Fibroblast of skin of right biceps (primary cell): ENCODE measurements at regions not wholly inside any gene's neighbourhood (a gene's known extent, or its start where the extent isn't known, plus 50 kb on each side); places are given as distances from the start of the nearest gene placed in this dataset.

ENCODE experiments used
- DNase-seq: peaks from one replicate; pipeline ENCODE4 v3.0.0-alpha.2; 2013

DNA sequence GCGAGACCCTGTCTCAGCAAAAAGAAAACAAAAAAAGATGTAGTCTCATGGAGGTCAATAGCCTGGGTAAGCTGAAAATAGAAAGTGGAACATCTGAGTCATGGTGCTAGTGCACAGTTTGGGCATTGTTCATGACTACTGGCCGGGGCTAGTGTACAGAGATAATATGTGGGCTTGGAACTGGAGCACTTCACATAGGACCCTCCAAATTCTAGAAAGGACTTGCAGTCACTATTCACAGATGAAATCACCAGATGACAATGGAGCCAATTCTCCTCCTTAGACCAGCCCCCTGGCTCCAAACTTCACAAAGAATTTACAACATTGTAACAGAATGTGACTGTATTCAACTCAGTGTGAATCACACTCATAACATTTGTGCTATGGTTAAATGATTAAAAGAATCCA is 367.8 kb upstream of the SLC7A11 start:
- peak; percentile 81 for DNase-seq

DNA sequence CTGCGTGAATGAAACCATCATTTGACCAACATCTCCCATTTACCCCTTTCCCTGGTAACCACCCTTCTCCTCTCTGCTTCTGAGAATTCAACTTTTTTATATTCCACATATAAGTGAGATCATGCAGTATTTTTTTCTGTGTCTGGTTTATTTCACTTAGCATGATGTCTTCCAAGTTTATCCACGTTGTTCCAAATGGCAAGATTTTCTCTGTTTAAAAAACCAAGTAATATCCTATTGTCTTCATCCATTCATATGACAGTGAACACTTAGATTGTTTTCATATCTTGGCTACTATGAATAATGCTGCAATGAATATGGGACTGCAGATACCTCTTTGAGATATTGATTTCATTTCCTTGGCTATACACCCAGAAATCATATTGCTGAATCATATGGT is 362.4 kb upstream of the SLC7A11 start:
- no peak for DNase-seq

DNA sequence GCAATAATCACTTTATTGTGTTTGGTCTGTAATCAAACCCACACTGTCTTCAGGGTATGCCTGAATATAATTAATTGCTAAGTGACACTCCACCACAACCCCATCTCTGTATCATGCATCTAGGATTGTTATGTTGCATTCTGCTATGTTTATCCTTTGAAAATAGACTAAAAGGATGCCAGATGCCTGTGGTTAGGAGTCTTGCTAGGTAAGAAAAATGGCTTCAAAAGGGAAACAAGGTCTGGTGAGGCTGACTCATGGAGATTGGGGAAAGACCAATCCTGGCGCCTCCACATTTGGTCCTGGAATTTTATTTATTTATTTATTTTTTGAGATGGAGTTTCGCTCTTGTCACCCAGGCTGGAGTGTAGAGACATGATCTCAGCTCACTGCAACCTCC is 360.5 kb upstream of the SLC7A11 start:
- DNase-seq = peak; percentile 58

DNA sequence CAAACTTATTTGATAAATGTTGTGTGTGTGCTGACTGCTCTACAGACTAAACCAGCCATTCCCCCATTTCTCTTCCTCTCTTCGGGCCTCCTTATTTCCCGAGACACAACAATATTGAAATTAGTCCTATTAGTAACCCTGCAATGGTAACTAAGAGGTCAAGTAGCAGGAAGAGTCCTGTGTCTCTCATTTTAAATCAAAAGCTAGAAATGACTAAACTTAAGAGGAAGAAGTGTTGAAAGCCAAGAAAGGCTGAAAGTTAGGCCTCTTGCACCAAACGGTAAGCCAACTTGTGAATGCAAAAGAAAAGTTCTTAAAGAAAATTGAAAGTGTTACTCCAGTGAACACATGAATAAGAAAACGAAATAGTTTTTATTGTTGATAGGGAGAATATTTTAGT is 357.8 kb upstream of the SLC7A11 start:
- DNase-seq = no peak

DNA sequence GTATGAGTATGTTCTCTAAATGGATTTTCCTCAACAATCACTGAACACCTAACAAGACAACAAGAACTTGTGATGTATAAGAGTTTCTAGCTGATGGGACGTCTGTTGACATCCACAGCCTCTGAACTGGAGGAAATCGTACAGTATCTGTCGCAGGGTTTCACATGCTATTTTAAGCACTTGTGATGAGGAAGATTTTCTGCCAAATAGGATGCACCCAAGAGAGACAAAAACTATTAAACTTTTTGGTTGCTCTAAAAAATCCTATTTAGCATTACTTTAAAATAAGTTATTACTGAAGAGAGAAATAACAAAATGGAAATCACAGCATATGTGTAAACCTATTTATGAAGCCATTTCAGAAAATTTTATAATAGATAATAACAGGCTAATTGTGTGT is 356.1 kb upstream of the SLC7A11 start:
- DNase-seq = no peak

DNA sequence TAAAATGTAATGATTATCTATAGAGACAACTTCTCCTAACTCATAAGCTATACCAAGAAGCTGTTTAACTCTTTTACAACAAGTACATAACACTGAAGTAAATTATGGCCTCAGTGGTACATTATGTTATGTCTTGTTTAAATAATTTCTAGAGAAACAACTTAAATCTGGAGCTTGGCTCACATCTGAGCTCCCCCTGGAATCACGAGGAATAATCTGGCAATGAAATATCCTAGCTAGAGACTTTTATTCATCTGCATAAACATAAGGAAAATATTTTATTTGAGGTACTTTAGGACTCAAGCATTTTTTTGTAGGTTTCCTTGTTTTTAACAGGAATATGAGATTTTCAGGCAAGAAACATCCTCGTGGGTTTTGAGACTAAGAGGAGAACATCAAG is 354.7 kb upstream of the SLC7A11 start:
- no peak for DNase-seq

DNA sequence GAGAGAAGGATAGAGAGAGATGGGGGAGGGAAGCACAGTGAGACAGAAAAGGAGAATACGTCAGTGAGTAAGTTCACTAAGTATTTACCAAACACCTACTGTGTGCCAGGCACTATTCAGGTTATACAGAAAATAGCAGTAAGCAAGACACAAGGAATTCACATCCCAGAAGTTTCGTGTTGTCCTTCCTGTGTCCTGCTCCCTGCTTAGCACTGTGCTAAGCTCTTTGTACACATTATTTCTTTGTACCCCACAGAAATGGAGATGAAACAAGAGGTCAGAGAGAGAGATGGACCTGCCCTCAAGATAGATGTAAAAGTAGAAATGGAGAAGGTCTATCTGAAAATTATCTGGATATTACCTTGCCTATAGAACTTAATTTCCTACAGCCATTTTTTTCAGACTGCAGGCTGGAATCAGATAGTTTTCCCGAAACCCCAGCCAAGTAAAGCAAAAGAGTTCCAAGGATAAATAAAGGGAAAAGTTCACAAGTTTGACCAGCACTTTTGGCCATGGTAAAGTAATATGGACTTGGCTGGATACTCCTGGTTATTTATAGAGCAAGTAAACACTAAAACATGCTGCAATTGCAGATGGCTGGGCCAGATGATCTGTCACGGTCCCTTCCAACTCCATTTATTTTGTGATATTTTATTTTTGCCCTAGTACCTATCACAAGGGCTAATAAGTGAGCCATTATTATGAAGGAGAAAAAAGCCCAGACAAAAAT is 353.7 kb upstream of the SLC7A11 start:
- DNase-seq = no peak

DNA sequence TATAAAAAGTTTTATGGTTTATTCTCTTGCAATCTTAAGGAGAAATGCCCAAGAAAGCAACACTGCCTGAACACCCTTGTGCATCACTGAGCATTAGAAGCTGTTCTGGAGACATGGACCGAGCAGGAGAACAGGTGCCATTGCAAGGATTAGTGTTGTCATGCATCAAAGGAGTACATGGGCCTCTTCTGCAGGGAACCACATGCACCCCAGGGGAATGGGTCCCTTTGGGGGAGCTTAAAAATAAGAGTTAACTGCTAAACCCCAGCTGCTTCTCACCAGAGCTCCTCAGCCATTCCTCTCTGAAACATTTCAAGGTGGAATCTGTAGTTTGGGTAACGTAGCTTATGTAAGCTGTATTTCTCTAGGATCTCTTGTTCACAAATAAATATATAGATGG is 353.0 kb upstream of the SLC7A11 start:
- DNase-seq = no peak

DNA sequence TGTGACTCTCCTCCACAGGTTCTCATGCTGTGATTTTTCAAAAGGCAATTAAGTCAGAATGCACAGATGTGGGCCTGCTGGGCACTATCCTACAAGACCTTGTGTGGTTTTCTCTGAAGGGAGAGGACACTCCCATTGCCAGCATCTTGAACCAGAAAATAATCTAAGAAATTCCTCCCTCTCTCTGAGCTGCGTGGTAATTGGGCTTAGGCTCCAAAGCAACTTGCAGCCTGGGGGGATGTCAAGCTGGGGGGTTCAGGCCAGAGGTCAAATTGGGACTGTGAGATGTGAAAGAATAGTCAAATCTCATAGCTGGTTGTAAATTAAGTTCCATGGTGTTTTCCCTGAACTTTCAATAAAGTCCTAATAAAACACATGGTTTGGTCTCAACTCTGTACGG is 350.6 kb upstream of the SLC7A11 start:
- DNase-seq = no peak

DNA sequence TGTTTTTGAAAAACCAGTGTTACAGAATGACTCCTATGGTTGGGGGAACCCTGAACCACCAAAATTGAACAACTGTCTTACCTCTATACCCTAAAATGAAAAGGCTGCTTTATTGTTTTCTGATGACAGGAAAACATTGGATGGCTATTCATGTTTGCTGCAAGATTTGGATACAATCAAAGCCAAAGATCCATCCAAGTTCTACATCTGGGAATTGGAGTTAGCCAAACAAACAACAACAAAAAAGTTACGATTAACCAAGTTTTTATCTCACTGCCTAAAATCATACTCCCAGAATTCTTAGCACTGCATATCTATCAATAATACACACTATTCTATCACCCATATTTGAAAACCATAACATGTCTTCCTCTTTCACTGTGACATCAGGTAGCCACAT is 349.7 kb upstream of the SLC7A11 start:
- DNase-seq = no peak

DNA sequence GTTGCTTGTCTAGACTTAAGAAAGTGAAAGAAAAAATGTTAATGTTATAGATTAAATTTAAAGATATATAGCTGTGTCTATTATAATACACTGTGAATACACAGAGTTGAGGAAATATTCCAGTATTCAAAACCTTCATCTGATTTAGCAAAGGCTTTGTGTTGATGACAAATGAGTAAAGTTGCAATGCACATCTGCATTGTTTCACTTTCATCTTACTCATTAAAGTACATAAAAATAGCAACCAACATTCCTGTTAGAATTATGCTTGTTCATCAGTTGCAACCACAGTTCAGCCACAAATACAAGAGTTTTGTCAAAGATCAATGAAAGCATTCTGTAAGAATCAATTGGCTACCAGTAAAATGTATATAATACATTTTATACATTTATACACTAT is 346.4 kb upstream of the SLC7A11 start:
- DNase-seq = no peak

DNA sequence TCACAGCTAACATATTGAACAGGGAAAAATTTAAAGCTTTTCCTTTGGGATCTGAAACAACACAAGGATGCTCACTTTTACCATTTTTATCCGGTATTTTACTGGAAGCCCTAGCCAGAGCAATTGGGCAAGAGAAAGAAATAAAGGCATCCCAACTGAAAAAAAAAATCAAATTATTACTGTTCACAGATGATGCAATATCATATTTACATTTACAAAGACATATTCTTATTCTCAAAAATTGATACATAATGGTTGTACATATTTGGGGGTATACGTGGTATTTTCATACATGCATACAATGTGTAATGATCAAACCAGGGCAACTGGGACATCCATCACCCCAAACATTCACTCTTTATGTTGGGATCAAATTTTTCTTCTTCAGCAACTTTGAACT is 337.0 kb upstream of the SLC7A11 start:
- DNase-seq = no peak

DNA sequence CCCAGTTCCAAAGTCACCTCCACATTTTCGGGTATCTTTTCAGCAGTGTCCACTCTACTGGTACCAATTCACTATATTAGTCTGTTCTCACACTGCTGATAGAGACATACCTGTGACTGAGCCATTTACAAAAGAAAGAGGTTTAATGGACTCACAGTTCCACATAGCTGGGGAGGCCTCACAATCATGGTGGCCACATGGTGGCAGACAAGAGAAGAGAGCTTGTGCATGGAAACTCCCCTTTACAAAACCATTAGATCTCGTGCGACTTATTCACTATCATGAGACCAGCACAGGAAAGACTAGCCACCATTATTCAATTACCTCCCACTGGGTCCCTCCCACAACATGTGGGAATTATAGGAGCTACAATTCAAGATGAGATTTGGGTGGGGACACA is 335.7 kb upstream of the SLC7A11 start:
- DNase-seq = peak; percentile 22

DNA sequence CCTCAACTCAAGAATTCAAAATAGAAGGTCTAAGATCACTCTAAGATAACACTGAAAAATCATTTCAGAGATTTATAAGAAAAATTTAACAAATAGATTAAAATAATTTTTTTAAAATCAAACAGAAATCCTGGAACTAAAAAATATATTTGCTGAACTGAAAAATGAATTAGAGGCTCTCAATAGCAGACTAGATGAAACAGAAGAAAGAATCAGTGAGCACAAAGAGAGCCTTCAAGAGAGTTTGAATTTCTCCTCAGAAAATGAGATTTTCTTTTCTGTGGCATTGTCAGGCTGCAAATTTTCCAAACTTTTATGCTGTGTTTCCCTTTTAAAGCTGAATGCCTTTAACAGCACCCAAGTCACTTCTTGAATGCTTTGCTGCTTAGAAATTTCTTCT is 335.0 kb upstream of the SLC7A11 start:
- no peak for DNase-seq

DNA sequence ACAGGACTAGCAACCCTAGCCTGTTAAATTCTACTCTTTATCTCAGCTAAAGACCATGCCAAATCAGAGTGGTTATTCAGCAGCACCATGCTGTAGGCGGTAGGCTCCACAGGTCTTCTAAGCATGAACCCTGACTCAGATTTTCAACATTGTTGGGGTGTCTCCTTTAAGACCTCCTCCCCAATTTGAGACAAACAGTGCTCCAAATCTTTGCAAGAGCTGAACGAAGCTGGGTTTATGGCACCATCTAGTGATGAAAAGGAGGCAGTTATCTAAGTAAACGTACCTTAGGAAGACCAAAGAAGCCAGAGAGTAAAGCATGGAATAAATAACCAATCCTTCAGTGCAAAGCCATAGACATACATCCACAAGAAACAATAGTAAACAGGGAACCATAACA is 334.5 kb upstream of the SLC7A11 start:
- DNase-seq = peak; percentile 40

DNA sequence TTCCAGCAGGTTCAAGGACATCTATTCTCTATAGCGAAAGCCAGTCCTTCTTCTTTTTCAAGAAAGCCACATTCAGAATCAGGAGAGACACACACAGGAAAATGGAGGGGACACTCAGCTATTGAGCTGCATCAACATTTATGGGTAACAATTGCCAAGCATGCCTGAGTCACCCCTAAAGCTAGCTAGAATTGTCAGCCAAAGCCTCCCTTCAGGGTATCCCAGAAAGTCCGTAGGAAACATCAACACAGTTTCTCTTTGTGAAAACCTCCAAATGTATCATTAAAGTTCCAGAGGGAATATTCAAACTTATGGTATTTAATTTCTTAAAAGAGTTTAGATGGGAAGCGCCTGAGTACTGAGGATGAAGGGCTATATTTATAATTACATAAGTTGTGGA is 331.1 kb upstream of the SLC7A11 start:
- DNase-seq = peak; percentile 23

DNA sequence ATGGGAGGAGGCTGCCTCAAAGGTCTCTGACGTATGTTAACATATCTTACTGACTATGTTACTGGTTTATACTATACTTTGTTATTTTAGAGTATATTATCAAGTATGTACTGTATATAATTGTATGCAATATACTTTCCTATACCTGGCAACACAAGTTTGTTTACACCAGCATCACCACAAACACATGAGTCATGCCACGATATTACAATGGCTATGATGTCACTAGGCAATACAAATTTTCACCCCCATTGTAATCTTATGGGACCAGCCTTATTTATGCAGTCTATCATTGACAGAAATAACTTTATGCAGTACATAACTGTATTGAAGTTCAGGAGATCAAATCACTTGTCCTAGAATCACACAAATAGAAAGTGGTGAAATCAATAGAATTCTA is 329.9 kb upstream of the SLC7A11 start:
- no peak for DNase-seq

DNA sequence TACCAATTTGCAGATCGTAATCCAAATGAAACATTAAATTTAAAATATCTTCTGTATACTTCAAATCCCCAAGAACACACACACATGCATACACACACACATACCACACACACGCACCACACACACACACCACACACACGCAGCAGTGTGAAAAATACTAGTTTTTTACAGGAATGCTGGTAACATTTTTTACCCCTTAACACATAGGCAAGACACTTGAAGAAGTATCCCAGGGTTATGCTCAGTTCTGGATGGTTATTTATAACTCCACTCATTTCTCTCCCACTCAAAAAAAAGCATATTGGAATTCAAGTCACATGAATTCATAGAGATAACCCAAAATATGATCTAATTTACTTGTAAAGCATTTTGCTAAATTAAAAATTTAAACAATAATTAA is 325.5 kb upstream of the SLC7A11 start:
- peak; percentile 51 for DNase-seq

DNA sequence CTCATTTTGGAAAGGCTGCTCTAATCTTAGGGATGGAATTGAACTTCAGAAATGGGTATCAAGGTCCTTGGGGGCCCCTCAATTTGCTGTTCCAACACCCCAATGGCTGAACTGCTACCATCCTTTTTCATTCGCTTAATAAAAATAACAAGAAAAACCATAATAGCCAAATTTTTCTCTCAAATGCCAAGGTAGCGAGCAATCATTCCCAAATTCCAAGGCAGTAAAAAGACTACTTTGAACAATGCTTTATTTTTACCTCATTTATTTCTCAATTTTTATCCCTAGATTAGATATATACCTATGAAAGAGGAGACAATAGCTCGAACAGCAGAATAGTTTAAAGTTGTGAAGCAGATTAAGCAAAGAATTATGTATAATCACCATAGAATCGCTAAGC is 323.4 kb upstream of the SLC7A11 start:
- peak; percentile 20 for DNase-seq

DNA sequence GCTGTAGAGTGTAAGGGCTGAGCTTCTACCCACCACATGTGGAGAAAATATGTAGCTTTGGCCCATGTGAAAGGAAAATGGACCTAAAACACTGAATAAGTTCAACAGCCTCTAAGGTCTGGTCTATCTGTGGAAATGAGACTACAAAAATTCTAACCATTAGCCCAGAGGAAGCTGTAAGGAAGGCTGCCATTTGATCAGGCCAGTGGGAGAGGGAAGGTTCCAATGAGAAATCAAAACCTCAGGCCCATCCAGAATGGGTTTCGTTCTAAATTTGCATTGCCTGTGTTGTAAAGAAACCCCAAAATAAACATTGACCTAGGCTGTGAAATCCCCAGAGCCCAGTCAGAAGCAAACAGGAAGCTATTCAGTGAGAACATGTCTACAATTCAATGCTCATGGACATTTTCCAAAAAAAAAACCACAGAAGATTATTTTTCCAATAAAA is 320.4 kb upstream of the SLC7A11 start:
- DNase-seq = peak; percentile 70

DNA sequence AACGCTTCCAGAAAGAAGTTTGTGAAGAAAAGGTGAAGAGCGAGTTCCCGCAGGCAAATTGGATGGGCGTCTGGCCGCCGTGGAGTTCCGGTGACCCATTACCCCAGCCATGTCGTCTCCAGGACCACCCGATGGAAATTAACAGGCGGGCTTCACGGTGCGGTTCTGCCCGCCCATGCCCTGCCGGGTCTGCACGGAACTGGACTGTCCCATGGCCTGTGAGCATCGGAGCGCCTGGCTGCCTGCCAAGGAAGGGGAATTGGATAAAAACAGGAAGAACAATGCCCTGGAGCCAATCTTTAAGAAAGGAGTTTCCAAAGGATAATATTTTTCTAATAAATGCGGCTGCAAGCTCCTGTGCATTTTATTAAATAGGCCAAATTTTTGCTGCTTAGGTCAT is 319.8 kb upstream of the SLC7A11 start:
- no peak for DNase-seq

DNA sequence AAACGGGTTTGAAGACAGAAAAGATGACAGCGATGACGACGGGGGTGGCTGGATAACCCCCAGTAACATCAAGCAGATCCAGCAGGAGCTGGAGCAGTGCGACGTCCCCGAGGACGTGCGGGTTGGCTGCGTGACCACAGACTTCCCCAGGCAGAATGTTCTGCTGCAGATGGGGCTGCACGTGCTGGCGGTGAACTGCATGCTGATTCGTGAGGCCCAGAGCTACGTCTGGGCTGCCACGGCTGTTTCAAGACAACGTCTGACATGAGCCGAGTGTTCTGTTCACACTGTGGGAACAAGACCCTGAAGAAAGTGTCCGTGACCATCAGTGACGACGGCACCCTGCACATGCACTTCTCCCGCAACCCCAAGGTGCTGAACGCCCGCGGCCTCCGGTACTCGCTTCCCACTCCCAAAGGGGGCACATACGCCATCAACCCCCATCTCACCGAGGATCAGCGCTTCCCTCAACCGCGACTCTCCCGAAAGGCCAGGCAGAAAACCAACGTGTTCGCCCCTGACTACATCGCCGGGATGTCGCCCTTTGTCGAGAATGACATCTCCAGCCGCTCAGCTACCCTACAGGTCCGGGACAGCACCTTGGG is 319.2 kb upstream of the SLC7A11 start:
- no peak for DNase-seq

DNA sequence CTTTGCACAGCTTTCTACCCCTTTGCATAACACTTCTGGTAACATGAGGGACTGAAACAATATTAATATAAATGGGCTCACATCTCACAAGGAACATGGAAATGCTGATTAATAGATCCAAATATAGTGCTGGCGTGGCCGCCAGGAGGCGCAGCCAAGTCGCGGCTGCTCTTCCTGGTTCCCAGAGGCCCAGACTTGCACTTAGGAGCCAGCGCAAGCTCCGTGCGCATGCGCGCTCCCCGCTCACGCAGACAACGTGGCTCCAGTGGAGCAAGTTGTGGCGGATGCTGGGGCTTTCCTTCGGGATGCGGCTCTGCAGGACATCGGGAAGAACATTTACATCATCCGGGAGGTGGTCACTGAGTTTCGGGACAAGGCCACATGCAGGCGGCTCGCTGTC is 318.3 kb upstream of the SLC7A11 start:
- DNase-seq = no peak

DNA sequence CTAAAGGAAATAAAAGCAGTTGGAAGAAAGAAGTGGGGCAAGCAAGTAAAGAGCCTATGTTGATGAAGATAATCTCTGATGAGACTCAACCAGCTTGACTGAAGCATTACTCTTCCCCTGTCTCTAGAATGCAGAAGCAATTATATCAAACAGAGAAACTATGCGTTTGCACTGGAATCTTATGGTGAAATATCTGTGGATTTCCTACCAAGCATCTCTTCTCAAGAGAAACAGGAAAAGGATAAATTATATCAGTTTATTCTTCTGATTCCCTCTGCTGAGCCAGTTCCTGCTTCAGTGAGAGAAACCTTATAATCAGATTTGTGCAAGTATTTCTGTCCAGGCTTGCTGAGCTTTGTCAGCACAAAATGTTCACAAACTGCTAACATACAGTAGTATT is 316.7 kb upstream of the SLC7A11 start:
- no peak for DNase-seq

DNA sequence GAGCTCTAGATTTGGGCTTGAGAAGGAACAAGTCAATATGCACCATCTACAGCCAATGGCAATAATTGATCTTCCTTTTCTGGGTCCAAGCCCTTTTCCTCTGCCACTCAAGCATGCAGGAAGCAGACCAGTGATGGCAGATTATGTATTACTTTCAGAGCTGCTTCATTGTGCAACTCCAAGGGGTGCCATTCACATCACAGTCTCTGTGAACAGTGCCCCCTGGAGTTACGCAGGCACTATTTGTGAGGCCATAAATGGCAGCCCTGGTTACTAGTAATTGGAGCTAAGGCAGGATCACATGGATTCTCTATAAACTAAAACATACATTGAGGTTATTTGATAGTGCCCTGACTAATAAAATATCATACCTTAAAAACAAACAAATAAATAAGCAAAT is 313.4 kb upstream of the SLC7A11 start:
- DNase-seq = no peak
